PFSK-1 (cell line): ENCODE measurements at regions not wholly inside any gene's neighbourhood (a gene's known extent, or its start where the extent isn't known, plus 50 kb on each side); places are given as distances from the start of the nearest gene placed in this dataset.

Experiments used
- FOXP2 ChIP-seq: optimal IDR thresholded peaks from 2 replicates; pipeline ENCODE3; 2011; ENCODE audit warnings: borderline replicate concordance, control low read depth, inconsistent platforms; ENCODE audit not compliant: insufficient read depth; ENCODE audit errors: extremely low read length, extremely low read depth
- POLR2AphosphoS5 ChIP-seq: IDR thresholded peaks from 2 replicates; pipeline ENCODE4 v1.6.1; 2012; ENCODE audit warnings: low read depth, mild to moderate bottlenecking, control low read depth, low read length, moderate library complexity
- SIN3A ChIP-seq: IDR thresholded peaks from 2 replicates; pipeline ENCODE4 v1.6.1; 2012; ENCODE audit warnings: mild to moderate bottlenecking, low read length, moderate library complexity, borderline replicate concordance; ENCODE audit not compliant: insufficient read depth
- TAF1 ChIP-seq: IDR thresholded peaks from 2 replicates; pipeline ENCODE4 v1.6.1; 2012; ENCODE audit warnings: low read length, control low read depth, borderline replicate concordance; ENCODE audit not compliant: insufficient read depth

DNA sequence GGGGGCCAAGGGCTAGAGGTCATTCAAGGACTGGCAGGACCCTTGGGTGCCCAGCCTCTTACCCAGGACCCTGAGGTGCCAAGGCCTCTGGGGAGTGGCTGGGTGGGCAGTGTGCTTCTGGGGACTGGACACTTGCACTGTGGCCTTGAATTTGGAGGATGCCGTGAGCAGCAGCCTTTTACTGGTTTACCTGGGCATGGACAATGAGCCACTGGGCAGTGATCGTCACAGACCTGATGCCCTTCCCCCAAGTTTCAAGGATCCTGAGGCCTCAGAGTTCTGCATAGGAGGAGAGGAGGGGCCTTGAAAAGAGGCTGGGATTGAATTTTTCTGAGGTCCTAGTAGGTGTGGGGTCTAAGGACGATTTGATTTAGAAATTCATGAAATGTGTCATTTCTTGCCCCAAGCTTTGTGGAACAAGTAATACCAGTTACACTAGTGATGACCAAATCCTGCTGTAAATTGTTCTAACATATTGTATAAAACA is 146.1 kb upstream of the TPM1 start:
- no peak for TF ChIP-seq SIN3A
- no peak; the same call in none of the 2 replicates for TF ChIP-seq POLR2AphosphoS5
- TF ChIP-seq TAF1 = no peak
- TF ChIP-seq FOXP2 = no peak
